Lower leg skin (tissue), 3 donors: ENCODE measurements at regions not wholly inside any gene's neighbourhood (a gene's known extent, or its start where the extent isn't known, plus 50 kb on each side); places are given as distances from the start of the nearest gene placed in this dataset.

Experiments used
- POLR2A ChIP-seq, 2 donors: fragments of 450-650 bp; IDR thresholded peaks; one replicate each; pipeline ENCODE4 v1.6.1; 2016 to 2017; ENCODE audit warnings: antibody characterized with exemption in 2 of 2, mild to moderate bottlenecking in 1 of 2, moderate library complexity in 1 of 2
- TF ChIP-seq, protein P1 (sequence below), 3 donors: fragments of 450-650 bp; IDR thresholded peaks; one replicate each; pipeline ENCODE4 v1.5.1; 2016; ENCODE audit warnings: antibody characterized with exemption in 3 of 3, mild to moderate bottlenecking in 3 of 3, moderate library complexity in 2 of 3

DNA sequence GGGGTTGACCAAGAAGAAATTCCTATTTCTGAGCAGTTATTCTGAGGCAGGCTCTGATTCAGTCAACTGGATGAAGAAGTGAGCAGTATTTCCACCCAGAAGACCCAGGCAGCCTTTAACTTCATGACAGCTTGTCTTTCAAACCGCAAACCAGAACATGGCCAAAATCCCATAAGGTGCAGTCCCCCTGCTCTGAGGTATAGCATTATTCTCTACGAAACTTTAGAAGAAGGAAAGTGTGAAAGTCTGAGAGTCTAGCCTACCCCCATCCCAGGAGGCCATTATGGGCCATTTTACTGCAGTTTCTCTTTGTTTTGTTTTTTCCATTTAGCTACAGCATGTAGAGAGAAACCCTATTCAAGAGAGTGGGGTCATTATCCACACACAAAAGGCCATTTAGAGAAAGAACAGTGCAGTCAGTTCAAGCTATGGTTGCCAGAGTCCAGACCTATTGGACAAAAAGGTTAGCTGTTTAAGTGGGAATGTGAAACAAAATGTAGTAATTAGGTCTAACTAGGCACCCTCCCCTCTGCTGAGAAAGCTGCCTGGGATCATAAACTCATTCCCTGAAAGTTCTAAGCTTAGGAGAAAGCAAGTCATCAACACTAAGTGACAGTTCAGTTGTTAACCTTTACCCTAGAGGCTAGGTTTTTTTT lies 52.1 kb upstream of the RASGEF1B start:
- no peak for TF ChIP-seq POLR2A (IDR thresholded peaks at IDR 0.05)
- TF ChIP-seq, protein P1, sequence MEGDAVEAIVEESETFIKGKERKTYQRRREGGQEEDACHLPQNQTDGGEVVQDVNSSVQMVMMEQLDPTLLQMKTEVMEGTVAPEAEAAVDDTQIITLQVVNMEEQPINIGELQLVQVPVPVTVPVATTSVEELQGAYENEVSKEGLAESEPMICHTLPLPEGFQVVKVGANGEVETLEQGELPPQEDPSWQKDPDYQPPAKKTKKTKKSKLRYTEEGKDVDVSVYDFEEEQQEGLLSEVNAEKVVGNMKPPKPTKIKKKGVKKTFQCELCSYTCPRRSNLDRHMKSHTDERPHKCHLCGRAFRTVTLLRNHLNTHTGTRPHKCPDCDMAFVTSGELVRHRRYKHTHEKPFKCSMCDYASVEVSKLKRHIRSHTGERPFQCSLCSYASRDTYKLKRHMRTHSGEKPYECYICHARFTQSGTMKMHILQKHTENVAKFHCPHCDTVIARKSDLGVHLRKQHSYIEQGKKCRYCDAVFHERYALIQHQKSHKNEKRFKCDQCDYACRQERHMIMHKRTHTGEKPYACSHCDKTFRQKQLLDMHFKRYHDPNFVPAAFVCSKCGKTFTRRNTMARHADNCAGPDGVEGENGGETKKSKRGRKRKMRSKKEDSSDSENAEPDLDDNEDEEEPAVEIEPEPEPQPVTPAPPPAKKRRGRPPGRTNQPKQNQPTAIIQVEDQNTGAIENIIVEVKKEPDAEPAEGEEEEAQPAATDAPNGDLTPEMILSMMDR (IDR thresholded peaks at IDR 0.05), result no peak
